NCI-H128 (cell line): ENCODE measurements at regions not wholly inside any gene's neighbourhood (a gene's known extent, or its start where the extent isn't known, plus 50 kb on each side); places are given as distances from the start of the nearest gene placed in this dataset.

ENCODE experiments used
- DNase-seq: peaks from one replicate; lab custom pipeline; 2025; ENCODE audit not compliant: unreplicated experiment; lab: John Stamatoyannopoulos, UW

DNA sequence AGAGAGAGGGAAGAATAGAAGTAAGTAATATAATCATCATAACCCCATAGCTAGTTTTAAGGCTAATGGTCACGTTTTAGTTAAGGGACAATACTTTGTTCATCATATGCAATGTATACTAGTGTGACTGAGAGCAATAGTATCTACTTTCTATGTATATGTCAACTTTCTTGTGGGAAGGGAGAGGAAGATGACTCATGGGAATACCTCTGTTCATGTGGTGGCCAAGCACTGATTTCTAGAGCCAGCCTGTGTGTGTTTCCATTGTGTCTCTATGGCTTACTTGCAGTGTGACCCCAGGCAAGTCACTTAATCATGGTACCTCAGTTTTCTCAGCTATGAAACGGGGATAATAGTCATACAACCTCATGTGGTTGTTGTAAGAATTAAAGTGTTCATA is 639.6 kb downstream of the CETN3 start:
- no peak for DNase-seq

DNA sequence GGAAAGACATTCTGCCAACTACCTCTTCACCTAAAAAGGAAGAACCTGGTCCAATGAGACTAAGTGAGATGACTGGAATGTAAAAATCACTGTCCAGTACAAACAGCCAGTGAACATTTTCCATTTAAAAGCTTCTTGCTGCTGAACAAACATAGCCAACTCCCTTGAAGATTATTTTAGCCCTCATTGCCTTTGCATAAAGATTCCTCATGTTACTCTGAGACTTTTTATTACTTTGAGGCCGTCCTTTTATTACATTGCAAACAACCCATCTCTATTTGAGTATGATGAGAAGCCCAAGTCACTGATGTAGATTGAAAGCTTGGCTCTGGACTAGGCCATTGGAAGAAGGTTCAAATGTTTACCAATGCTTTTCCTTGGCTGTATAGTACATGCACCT is 649.8 kb downstream of the CETN3 start:
- DNase-seq, result no peak

DNA sequence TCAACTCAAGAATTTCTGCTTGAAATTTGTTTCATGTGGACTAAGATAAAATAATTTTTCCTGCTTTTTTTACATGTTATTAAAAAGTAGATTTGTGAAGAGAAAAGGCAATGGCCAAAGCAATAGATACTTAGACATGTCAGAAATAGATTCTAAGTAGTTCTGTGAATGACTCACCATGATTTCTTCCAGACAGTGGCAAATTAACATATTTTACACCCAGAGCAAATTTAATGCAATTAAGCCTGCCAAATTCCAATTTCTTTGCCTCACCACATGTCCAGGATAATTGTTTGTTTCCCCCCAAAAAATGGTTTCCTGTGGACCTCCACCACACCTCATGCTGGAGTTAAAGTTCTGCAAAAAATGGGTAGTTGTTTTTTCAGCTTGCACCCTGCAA is 651.4 kb downstream of the CETN3 start:
- no peak for DNase-seq

DNA sequence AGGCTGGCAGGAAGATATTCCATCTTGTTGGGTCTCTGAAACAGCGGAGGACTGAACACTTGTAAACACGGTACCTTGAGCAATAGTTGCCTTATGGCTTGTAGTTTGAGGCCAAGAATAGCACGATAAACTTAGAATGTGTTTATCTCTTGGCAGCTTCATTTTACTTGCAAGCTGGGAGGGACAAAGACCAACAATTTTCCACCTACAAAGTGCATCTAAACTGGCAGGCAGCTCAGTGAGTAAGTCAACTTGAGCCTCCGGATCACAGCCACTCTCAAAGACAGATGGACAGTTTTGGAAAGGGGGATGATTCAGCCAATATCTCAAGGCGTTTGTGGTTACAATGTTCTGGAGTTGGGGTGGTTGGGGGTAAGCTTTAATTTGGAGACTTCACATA is 652.6 kb downstream of the CETN3 start:
- DNase-seq, result no peak

DNA sequence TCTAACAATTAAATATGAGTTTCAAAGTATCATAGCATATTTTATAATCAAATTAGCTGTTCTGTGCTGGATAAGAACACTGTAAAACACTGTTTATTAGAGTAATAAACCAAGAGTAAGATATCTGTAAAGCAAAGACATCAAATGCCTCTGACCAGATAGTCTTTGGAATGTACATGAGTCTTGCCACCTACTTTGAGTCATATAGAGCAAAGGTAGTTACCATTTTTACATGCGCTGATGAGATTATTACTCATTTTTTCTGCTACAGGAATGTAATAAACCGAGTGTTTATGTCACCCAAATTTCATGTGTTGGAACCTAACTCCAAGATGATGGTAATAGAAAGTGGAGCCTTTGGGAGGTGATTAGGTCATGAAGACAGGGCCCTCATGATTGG is 654.5 kb downstream of the CETN3 start:
- no peak for DNase-seq

DNA sequence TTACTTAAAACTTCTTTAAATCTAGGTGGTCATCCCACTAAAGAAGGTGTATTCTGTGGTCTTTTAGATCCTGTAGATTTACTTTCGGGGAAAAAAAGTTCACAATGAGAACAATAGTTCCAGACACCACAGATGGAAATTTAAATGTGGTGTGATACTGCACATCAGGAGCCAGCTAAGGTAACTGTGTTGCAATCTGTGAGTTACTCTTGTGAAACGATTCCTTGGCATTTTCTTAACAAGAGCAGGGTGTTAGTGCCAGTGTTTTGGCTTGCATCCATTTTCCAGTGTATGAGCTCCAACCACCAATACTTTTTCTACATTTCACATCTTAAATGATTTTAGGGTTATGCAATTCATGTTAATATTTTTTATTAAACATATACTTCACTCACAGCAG is 674.5 kb downstream of the CETN3 start:
- no peak for DNase-seq

DNA sequence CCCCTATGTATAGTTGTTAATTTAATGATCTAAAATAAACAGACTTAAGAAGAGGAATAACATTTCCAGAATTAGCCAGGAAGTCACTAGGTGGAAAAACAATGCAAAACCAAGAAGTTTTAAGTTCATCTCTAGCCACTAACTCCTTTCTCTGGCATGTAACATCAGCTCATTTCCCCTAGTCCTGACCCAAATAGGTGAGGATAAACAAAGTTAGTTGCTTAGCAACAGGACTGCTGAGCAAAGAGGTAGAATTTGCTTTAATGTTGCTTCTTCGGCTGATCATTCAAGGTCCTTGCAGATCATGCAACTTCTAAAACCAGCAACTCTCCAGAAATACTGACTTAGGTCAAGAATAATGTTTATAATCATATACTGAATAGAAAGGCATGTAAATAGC is 675.8 kb downstream of the CETN3 start:
- no peak for DNase-seq

DNA sequence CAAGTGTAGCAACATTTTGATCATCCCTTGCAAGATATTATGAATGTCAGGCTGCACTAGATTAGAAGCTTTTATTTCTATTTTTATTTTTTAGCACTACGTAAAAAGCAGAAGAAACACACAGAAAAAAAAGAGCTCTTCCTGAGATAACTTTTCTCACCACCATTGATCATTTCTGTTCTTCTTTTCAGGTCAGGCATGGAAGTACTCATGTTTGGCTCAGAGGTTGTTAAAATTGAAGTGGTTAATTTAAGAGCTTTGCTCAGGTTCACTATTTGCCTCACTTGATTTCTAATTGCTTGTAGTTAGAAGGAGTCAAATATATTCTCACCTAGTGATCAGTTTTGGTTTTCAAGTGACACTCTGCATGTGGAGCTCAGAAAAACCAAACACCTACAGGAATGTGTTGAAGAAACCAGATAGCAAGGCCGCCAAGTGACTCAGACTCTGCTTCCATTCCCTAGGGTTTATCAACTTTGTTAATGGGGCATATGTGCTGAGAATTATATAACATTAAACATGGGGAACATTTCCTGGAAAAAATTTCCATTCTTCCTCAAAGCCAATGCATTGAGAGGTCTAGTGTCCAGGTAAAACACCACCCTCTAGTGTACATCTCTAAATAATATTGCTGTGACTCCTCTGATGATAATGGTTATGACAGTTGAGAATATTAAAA is 679.8 kb downstream of the CETN3 start:
- no peak for DNase-seq

DNA sequence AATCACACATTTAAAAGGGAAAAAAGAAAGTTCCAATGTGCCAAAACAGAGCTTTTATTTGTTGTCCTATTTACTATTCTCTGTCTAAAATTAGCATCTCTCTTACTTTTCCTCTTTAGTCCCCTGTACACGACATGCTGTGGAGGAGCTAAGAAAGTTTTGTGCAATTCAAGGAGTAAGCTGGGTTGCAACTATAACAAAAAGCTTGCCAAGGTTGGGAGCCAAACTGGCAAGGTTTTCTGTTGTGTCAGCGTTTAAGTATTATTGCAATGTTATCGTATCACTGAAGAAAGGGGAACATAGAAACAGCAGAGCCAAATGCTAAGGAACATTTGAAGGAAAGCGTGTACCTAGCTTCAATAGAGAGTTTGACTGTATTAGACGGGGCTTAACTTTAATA is 680.8 kb downstream of the CETN3 start:
- DNase-seq, result no peak

DNA sequence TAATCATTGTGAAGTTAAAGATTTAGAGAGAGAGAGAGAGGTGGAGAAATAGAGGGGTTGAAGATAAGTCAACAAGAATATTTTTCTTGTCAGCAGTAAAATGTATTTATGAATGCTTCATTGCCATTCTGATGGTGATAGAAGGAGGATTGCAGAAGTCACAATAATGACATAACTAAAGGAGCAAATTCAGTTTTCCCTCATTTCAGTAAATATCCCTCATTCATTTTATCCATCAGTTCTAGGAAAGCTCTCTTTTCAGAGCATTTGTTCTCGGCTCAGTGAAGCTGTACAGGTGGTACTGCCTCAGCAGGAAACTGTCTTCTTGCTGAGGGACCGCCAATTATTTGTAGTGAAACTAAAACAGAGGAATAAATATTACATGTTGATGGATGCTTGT is 681.4 kb downstream of the CETN3 start:
- DNase-seq, result no peak

DNA sequence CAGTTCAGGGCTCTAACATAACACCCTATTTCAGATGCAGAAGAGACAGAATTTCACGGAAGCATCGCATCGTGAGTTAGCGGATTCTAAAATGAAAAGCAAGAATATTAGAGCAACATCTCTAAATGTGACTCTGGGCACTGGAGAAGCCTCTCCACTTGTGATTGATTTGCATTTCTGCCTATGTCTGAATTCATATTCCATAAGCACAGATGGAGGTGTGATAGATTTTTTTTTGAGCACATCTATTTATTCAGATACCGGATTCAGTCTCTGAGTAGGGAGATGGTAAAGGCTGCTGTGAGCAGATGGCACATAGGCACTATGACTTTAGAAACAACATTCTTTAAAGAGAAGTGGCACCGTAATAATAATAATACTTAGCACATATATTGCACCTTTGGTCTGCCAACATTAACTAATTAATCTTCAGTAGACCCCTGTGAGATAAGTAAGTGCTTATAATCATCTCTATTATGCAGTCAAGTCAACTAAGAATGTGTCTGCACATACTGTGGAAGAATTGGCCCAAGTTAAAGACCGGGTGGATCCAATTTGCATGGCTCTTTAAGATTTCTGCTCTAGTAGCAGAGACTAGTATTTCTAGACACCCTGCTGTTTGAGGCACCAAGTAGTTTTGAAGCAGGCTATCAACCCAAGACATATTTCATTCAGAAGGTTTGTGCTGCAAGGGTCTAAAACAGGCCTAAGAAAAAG is 685.0 kb downstream of the CETN3 start:
- no peak for DNase-seq

DNA sequence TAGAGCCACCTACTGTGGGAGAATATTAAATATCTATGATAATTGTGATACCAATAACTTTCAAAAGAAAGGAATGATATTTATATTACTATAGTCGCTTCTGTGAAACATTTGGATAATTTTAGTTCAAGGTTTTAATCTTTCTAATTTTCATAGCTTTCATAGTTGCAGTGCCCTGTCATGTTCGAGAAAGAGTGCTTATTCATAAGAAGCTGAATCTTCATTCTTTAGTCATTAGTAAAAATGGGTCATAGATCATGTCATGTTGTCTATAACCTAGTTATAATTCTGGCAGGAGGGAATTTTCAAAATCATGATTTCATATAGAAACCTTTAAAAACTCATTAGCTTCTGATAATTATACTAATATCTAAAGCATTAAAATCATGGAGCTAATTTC is 685.6 kb downstream of the CETN3 start:
- no peak for DNase-seq

DNA sequence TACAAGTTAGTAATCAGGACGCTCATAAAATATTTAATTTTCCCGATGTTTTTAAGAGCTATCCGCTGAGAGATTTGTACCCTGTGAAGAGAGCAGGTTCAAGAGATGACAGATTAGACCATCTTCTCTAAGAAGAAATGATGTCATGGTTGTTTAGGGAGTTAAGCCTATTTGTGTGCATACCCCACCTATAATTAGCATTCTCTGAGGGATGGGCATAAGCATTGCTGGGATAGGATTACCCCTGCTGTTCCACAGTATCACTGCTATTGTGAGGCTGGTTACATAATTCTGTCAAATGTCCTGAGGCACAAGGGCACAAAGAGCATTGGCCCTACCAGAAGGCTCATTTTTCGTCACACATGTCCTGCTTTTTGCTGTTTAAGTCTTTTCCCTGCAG is 687.0 kb downstream of the CETN3 start:
- DNase-seq, result no peak

DNA sequence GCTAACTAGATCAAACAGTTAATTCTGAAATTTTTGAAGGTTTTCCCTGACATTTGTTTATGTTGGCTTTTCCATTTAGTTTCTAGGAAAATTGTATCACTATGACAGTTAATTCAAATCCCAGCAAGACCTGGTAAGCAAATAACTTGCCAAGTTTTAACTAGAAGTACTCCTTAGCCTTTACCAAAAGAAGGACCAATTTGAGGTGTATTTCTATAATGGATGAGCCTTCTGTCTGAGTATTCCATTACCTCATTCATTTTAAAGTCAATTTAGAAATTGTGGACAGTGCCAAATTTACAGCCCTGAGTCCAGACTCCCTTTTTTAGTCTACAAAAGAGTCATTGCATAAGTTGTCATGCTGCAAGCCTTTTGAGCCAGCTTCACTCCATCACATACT is 687.6 kb downstream of the CETN3 start:
- DNase-seq, result no peak

DNA sequence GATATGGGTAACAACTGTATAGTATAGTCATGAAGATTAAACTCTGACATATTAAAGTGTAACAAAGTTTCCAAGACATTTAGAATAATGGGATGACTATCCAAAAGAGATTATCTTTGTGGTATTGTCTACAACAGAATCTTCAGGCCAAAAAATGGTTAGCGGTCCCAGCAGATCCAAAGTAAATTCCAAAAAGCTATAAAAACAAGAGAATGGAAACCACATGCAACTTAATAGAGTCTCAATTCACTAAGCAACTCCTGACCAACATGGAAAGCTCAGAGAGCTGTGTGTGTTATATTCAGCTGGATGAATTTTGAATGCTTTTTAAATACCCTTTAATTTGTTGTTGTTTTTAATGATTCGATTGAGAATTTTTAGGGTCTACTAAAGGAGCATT is 688.2 kb downstream of the CETN3 start:
- DNase-seq, result no peak

DNA sequence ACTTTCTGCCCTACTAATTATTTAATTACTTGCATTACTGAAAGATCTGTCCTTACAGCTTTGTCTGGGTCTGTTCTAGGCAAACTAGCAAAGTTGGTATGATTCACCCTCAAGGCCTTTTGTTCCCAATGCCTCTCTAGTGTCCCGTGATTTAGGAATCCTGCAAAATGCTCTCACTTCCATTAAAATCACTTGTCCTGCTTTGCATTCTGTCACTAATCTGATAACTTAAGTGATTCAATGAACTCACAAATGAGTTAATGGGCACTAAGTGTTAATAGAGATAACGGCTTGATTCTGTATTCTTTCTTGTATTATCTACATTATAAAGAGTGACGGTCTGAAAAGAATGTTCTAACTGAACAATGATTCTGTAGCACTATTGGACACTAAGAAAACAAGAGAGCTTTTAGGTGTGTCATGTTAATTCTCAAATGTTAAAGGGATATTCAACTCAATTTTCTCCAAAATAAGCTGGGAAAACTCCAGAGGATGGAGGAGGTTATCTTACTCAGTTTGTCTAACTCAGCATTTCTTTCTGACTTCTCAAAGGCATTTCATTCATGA is 697.3 kb downstream of the CETN3 start:
- no peak for DNase-seq

DNA sequence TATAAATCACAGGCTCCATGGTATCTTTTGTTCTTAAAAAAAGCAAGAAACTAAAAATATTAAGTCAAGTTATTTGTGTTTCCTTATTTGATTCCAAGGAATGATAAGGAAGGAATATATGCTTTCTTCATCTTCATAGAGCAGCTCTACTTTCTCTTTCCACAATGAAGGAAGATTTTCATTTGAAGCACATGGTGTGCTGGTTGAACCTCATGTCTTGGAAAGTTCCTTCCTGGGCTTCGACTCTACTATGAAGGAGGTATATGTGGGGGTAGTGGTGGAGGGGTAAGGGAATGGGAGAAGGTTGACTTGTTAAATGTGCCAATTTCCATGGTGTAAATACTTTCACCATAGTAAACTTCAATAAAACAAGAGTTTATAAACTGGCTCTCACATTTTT is 698.0 kb downstream of the CETN3 start:
- DNase-seq, result no peak

DNA sequence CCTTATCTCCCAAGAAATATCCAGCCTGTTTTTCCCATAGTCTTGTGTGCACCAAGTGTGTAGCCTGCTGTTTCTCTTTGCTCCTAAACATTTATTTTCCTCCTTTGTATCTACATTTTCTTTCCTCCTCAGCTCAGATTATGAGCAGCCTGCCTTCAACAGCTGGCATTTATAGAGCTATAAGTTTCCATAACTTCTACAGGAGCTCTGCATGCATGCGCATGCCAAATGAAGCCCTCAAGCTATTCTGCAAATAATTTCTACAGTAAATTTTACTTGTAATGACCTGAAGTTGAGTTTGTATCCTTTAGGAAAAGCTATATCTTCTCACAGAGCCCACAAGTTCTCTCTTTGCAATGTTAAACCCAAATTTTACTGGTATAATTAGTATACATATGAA is 699.5 kb downstream of the CETN3 start:
- DNase-seq, result no peak

DNA sequence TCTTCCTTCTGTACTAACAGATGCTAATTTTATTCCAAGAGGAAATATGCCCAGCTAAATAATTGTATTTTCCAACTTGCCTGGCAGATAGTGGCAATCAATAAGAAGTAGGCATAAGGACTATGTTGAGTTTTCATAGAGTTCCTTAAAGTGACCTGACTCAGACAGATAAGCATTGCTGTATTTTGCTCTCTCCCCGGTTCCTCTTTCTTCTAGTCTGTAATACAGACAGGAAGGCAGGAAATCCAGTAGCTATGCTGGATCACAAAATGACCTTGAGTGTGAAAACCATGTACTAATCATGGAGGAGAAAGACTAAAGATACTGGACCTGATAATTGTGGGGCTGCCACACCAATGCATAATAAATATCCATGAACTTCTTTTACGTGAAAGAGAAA is 701.7 kb downstream of the CETN3 start:
- no peak for DNase-seq

DNA sequence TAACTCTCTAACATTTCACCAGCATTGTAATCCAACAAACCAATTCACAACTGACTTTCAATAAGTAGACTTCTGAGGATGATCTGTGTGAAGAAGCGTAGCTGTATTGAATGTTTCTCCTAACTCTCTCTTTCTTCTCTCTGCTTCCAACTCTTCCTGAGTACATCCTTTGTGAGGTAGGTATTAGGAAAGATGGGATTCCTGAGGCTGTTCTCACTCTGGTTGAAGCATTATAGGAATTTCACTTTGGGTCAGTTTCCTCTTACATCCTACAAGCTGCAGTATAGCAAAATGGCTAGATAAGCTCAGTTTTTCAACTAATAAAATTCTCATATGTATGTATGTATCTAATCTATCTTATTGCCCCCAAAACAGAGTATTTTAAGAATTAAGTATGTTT is 702.8 kb downstream of the CETN3 start:
- no peak for DNase-seq

DNA sequence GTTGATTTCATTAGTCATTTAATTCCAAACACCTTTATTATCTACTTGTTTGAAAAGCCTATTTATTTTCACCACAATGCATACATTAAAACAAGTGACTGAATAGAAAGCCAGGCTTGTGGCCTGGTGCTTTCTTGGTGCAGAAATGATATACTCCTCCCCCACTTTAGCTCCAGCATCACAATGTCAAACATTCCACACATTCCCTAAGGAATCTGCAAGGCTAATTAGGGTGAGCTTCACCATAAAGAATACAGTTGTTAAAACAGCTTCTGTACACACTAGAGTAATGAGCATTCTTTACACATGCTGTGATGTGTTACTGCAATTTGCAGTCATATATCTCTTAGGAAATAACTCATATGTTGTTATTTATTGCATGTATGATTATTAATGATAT is 705.7 kb downstream of the CETN3 start:
- DNase-seq, result no peak

DNA sequence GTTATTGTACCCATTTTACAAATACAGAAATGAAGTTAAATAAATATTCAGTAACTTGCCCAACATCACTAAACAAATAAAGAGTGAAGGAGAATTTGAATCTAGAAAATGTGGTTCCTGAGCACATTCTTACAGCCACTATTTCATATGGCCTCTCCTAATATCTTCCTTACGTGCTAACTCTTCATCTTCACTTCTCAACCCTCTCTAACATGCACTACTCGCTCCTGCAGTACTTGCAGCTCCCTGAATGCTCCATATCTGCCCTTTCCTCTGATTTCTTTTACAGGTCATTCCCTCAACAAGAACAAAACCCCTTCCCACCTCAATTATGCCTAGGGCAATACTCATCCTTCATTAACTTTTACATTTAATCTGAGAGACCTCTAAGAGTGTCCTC is 711.5 kb downstream of the CETN3 start:
- no peak for DNase-seq

DNA sequence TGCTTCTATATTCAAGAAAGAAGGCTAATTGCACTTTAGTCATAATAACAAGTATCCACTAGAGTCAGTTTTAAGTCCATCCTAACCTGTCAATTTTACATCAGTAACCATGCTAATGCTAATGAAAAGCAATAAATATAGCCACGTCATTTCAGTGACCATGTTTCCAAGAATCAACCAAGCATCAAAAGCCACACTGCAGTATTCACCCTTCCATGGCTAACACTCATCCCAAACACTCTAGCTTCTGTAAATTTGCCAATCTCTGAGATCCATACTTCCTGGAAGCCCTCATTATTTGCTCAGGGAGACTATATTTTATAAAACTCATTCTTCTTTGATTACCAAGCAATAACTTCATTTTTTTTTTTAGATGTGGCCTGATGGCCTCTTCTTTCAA is 712.0 kb downstream of the CETN3 start:
- no peak for DNase-seq
